Fibroblast of skin of abdomen (primary cell): ENCODE measurements at regions not wholly inside any gene's neighbourhood (a gene's known extent, or its start where the extent isn't known, plus 50 kb on each side); places are given as distances from the start of the nearest gene placed in this dataset.
"Not testable (repeated sequence)": the region's sequence is repeated elsewhere in the genome, so short reads cannot be mapped to it uniquely, and the experiment has no call there.

Experiments
- DNase-seq: peaks from one replicate; pipeline ENCODE4 v3.0.0-alpha.2; 2013

DNA sequence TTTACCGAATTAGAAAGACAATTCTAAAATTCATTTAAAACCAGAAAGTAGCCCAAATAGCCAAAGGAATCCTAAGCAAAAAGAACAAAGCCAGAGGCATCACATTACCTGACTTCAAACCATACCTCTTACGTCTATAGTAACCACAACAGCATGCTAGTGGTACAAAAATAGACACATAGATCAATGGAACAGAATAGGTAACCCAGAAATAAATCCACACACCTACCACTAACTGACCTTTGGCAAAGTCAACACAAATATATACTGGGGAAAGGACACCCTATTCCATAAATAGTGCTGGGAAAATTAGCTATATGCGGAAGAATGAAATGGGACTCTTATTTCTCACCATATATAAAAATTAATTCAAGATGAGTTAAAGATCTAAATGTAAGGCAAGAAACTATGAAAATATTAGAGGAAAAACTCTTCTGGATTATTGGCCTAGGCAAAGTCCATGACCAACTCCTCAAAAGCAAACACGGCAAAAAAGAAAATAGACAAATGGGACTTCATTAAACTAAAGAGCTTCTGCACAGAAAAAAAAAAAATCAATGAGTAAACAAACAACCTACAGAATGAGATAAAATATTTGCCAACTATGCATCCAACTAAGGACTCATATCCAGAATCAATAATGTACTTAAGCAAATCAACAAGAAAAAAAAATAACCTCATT, 568.9 kb downstream of the SOX5 start:
- DNase-seq, result no peak

DNA sequence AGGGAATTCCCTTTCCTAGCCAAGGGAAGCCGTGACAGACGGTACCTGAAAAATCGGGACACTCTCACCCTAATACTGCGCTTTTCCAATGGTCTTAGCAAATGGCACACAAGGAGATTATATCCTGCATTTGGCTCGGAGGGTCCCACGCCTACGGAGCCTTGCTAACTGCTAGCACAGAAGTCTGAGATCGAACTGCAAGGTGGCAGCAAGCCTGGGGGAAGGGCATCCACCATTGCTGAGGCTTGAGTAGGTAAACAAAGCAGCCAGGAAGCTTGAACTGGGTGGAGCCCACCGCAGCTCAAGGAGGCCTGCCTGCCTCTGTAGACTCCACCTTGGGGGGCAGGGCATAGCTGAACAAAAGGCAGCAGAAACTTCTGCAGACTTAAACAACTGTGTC, 560.6 kb downstream of the SOX5 start:
- DNase-seq, result not testable (repeated sequence)

DNA sequence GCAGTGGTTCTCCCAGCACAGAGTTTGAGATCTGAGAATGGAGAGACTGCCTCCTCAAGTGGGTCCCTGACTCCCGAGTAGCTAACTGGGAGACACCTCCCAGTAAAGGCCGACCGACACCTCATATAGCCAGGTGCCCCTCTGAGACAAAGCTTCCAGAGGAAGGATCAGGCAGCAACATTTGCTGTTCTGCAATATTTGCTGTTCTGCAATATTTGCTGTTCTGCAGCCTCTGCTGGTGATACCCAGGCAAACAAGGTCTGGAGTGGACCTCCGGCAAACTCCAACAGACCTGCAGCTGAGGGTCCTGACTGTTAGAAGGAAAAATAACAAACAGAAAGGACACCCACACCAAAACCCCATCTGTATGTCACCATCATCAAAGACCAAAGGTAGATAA, 560.2 kb downstream of the SOX5 start:
- DNase-seq, result not testable (repeated sequence)

- no peak for DNase-seq
Observed at GRCh38 chr12:23399402-23399933, 550.0 kb downstream of the SOX5 start.

DNA sequence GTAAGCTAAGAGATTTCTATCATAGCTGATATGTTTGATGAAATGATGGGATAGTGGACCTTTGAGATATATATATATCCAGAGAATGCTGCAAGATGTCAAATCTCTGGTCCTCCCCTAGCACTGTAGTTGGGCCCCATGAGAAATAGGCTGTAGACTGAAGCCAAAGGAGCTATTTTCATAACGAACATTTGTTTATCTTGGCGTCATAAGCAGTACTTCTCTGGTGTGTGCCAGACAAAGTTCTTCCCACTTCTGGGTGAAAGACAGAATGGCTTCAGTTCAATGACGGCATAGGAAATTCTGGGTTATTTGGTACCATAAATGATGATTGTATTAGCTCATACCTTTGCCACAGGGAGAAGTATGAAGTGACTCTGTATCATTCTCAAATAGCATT, 534.3 kb downstream of the SOX5 start:
- DNase-seq, result no peak

DNA sequence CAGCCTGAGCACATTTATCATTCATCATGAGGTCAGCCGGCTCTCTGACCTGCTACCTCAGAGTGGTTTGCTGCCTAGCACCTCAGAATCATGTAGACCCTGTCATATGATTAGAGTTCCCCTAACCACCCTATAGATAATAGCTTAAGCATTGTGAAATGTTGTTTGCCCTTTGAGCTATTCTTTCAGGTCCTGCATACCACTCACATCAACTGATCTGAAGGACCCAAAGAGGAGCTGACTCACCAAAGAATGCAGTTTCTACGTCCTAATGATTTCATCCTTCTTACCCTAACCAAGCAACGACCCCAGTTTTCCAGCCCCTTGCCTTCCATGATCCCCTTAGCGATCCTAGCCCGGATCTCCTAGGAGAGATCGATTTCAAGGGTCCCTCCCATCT, 527.9 kb downstream of the SOX5 start:
- no peak for DNase-seq

GRCh38 chr12:23423097-23423687, 526.3 kb downstream of the SOX5 start:
- DNase-seq, result no peak

- DNase-seq, result no peak
Observed at GRCh38 chr12:23423796-23424195, 525.7 kb downstream of the SOX5 start.

GRCh38 chr12:23424685-23425084, 524.8 kb downstream of the SOX5 start:
- no peak for DNase-seq

DNA sequence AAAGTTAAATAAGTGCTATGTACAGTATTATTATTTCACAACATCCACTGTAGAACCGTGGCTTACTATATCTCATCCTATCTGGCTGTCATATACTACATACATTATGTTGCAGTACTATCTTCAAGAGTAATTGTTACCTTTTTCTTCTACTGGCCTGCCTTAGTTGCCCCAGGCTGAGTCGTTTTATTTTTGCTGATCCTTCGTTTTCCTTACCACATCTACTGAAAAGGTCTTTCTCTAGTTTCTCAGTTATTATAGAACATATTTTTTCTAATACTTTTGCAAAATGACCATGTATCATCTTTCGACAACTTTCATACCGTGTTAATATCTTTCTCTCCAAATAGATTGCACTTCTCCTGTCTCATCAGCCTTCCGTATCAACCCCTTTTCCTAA, 523.1 kb downstream of the SOX5 start:
- no peak for DNase-seq

DNA sequence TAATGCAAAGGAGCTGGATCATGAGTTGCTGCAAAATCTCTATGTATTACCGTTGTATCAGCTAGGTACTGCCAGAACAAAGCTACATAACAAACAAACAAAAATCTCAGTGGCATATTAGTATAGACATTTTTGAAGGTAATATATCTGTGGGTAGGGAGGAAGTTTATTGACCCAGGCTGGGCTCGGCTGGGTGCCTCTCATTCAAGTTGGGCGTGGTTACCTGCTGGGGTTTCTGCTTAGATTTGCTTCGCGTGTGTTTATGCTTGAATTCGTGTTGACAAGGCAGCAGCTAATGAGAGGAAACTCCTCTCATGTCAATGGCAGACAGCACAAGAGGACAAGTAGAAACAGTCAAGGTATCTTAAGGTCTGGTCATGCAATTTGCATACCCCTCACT, 520.7 kb downstream of the SOX5 start:
- no peak for DNase-seq

- no peak for DNase-seq
Observed at GRCh38 chr12:23431006-23431405, 518.5 kb downstream of the SOX5 start.

GRCh38 chr12:23433121-23433520, 516.3 kb downstream of the SOX5 start:
- DNase-seq, result no peak

GRCh38 chr12:23434154-23434553, 515.3 kb downstream of the SOX5 start:
- no peak for DNase-seq

DNA sequence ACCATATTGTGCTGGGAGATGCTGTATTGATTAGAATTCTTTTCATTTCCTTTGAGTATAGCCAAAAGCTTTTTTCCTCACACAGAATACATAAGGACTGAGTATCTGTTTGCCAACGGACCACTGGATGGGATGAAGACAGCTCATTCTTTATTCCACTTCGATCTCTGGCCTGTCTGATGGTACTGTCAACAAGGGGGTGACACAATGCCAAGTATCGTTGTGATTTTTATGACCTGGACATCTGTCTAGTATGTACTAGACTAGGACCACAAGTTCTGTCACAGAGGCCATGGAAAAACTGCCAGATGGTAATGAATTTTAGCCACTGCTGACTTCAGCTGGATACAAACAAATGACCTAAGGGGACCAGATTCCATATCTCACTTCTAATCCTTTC, 502.7 kb downstream of the SOX5 start:
- no peak for DNase-seq

DNA sequence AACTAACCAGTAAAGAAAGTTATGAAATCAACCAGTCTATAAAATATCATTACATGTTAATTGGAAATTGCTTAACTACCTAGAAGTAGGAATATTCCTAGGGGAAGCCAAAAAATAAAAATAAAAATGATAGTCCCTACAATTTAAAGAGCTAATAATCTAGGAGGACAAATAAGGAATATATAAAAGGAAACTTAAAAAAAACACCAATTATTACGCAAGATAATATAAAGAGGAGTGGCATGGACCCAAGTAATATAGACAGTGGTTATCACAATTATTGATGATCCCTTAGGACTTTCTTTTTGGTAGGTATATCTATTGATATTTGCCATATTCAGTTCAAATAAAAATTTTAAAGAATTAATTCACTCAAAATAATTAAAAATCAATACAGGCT, 498.7 kb downstream of the SOX5 start:
- DNase-seq, result no peak

DNA sequence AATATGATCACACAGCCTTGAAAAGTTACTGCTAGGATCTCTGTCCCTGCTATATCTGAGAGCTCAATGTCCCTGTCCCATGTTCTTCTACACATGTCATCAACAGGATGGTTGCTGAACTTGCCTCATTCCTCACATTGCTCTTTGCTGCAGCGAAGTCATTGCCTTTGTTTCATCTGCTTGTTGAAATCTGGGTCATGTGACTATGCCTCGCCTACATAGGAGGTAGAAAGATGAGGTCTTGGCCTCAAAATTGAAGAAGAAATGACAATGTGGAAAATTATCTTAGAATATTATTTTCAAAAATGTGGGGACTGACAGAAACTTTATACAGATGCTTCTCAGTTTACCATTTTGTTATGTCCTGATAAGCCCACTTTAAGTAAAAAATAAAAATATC, 494.2 kb downstream of the SOX5 start:
- no peak for DNase-seq

DNA sequence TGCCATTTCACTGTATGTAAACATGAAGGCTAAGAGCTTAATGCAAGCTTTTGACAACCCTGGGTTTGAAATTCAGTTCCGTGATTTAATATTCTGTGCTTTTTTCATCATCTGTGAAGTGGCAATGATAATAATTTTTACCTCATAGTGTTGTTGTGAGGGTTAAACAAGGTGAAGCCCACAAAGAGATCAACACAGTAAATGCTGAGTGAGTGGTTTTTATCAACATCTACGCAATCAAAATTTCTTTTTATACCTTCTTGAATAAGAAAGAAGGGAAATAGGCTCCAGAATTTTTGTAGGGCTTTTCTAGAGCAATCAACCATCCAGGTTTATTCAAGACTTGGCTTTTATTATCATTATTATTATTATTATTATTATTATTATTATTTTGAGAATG, 490.8 kb downstream of the SOX5 start:
- no peak for DNase-seq

DNA sequence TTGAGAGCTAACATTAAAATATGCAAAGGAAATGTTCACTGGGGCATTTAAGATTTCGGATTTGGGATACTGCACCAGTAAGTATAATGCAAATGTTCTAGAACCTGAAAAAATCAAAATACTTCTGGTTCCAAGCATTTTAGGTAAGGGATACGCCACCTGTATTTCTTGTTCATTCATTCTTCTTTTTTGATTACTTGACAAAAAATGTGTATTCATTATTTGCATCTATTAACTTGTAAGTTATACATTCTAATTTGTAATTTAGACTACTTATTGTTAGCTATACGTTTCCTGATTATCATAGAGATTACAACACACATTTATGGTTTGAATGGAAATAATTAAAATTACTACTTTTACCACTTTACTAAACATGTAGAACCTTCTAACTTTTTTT, 486.9 kb downstream of the SOX5 start:
- DNase-seq, result no peak

DNA sequence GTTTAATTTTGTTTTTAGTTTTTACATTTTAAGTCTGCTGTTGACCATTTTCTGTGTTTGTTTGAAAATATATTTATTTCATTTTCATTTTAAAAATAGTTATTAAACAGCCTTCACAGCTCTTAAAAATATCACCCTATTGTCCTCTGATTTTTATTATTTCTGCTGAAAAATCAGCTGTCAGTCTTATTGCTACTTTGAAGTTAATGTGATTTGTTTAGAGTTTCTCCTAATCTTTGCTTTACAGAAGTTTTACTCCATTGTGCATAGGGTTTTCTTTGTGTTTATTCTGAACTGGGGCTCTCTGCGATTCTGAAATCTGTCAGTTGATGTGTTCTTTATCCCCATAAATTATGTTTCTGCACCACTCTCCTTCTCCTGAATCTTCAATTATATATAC, 486.3 kb downstream of the SOX5 start:
- no peak for DNase-seq

GRCh38 chr12:23464241-23464812, 485.1 kb downstream of the SOX5 start:
- no peak for DNase-seq

DNA sequence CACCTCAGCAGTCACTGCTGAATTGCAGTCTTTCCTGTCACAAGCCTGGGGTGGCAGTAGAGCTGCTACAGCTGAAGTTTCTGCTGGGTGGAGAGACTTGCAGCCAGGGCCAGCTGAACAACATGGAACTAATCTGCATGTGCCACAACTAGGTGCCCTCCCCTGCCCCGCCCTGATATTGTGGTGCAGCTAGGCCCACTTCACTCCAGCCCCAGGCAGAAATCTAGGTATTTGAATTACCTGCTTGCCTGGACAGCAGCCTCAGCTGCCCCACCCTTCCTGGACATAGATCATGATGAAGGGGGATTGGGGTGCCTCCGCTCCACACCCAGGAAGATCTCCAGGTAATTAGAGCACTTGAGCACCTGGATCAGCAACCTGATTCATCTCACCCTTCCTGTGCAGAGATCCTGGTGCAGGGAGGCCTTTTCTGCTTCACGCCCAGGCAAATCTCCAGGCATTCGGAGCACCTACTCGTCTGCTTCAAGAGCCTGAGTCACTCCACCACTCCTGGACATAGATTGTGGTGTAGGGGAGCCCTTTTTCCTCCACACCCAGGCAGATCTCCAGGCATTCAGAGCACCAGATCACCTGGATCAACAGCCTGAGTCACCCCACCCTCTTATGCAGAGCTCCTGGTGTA, 477.0 kb downstream of the SOX5 start:
- DNase-seq, result no peak

GRCh38 chr12:23473071-23473470, 476.4 kb downstream of the SOX5 start:
- no peak for DNase-seq
